Endothelial cell (in vitro differentiated cells): ENCODE measurements at regions not wholly inside any gene's neighbourhood (a gene's known extent, or its start where the extent isn't known, plus 50 kb on each side); places are given as distances from the start of the nearest gene placed in this dataset.
A peak's percentile ranks its signal among the peaks of the same experiment; 100 is the strongest.

Source experiments
- DNase-seq: peaks from one replicate; pipeline ENCODE4 v3.0.0; 2021; ENCODE audit warnings: low spot score
- H3K27ac Mint-ChIP-seq: one replicate; pipeline ENCODE4 v1.8.0; 2021; ENCODE audit warnings: mixed read lengths, inconsistent platforms; ENCODE audit not compliant: unreplicated experiment
- H3K27me3 Mint-ChIP-seq: one replicate; pipeline ENCODE4 v1.8.0; 2021; ENCODE audit warnings: mild to moderate bottlenecking, moderate library complexity, mixed read lengths, inconsistent platforms; ENCODE audit not compliant: unreplicated experiment
- H3K36me3 Mint-ChIP-seq: one replicate; pipeline ENCODE4 v1.8.0; 2021; ENCODE audit warnings: mild to moderate bottlenecking, low read depth, mixed read lengths, inconsistent platforms; ENCODE audit not compliant: unreplicated experiment
- H3K4me1 Mint-ChIP-seq: one replicate; pipeline ENCODE4 v1.8.0; 2021; ENCODE audit warnings: mild to moderate bottlenecking, mixed read lengths, inconsistent platforms; ENCODE audit not compliant: unreplicated experiment
- H3K4me3 Mint-ChIP-seq: one replicate; pipeline ENCODE4 v1.8.0; 2021; ENCODE audit warnings: mild to moderate bottlenecking, mixed read lengths, inconsistent platforms; ENCODE audit not compliant: unreplicated experiment
- H3K9me3 Mint-ChIP-seq: one replicate; pipeline ENCODE4 v1.8.0; 2021; ENCODE audit warnings: mixed read lengths, inconsistent platforms; ENCODE audit not compliant: unreplicated experiment
- TF ChIP-seq, protein P1 (sequence below): fragments of 200-600 bp; sonication (generic); IDR thresholded peaks from one replicate; pipeline ENCODE4 v1.5.0; 2021; ENCODE audit warnings: antibody characterized with exemption; ENCODE audit not compliant: unreplicated experiment

DNA sequence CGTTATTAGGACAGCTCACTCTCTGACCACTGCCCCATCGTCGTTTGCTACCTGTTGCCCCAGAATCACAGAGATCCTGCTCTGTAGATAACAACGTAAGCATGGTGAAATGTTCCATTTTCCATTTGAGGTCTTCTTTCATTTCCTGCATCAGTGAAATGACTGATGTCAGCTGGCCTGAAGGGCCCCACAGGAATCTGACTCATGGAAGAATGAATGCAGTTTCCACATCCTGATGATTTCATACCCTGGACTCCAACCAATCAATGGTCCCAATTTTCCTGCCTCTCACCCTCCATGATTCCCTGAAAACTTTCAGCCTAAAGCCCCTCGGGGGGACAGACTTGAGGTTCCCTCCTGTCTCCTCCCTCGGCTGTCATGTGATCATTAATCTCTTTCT lies 394.4 kb upstream of the CDH4 start:
- no peaks in the 10 kb centered on the region for H3K9me3 Mint-ChIP-seq
- H3K36me3 Mint-ChIP-seq: no peaks in the 10 kb centered on the region
- no peak overlapping the region for H3K4me3 Mint-ChIP-seq
- TF ChIP-seq, protein P1, sequence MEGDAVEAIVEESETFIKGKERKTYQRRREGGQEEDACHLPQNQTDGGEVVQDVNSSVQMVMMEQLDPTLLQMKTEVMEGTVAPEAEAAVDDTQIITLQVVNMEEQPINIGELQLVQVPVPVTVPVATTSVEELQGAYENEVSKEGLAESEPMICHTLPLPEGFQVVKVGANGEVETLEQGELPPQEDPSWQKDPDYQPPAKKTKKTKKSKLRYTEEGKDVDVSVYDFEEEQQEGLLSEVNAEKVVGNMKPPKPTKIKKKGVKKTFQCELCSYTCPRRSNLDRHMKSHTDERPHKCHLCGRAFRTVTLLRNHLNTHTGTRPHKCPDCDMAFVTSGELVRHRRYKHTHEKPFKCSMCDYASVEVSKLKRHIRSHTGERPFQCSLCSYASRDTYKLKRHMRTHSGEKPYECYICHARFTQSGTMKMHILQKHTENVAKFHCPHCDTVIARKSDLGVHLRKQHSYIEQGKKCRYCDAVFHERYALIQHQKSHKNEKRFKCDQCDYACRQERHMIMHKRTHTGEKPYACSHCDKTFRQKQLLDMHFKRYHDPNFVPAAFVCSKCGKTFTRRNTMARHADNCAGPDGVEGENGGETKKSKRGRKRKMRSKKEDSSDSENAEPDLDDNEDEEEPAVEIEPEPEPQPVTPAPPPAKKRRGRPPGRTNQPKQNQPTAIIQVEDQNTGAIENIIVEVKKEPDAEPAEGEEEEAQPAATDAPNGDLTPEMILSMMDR: no peak
- DNase-seq: no peak
- H3K27ac Mint-ChIP-seq: no peak overlapping the region
- H3K27me3 Mint-ChIP-seq: no peaks in the 10 kb centered on the region
- H3K4me1 Mint-ChIP-seq: no peaks in the 10 kb centered on the region

GRCh38 chr20:60862601-60863000 lies 389.5 kb upstream of the CDH4 start:
- Mint-ChIP-seq H3K9me3 (no peaks in the 10 kb centered on the region), H3K36me3 (no peaks in the 10 kb centered on the region), H3K4me3 (no peak overlapping the region), H3K27ac (no peak overlapping the region), H3K4me1 (no peaks in the 10 kb centered on the region), H3K27me3 (no peaks in the 10 kb centered on the region)
- no peak for DNase-seq
- TF ChIP-seq, protein P1: no peak

DNA sequence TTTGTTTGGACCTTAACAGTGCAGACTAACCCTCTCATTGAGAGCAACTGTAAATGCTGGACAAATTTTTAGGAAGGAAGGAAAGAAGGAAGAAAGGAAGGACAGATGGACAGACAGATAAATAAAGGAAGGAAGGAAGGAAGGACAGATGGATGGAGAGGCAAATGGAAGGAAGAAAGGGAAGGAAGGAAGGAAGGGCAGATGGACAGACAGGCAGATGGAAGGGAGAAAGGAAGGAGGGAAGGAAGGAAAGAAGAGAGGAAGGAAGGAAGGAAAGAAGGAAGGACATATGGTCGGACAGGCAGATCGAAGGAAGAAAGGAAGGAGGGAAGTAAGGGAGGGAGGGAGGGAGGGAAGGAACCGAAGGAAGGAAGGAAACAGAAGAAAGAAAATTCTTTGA lies 388.5 kb upstream of the CDH4 start:
- TF ChIP-seq, protein P1: no peak
- H3K27ac Mint-ChIP-seq: no peak overlapping the region
- no peak for DNase-seq
- no peaks in the 10 kb centered on the region for H3K36me3 Mint-ChIP-seq
- H3K4me3 Mint-ChIP-seq: no peak overlapping the region
- H3K4me1 Mint-ChIP-seq: no peaks in the 10 kb centered on the region
- H3K9me3 Mint-ChIP-seq: no peaks in the 10 kb centered on the region
- no peaks in the 10 kb centered on the region for H3K27me3 Mint-ChIP-seq

GRCh38 chr20:60867589-60867988 lies 384.5 kb upstream of the CDH4 start:
- Mint-ChIP-seq H3K27ac (no peak overlapping the region), H3K27me3 (no peaks in the 10 kb centered on the region), H3K9me3 (no peaks in the 10 kb centered on the region), H3K4me1 (no peaks in the 10 kb centered on the region), H3K36me3 (no peaks in the 10 kb centered on the region), H3K4me3 (no peak overlapping the region)
- TF ChIP-seq, protein P1: no peak
- no peak for DNase-seq

- no peak for DNase-seq
- Mint-ChIP-seq H3K36me3 (no peaks in the 10 kb centered on the region), H3K9me3 (no peaks in the 10 kb centered on the region), H3K4me1 (no peaks in the 10 kb centered on the region), H3K27me3 (no peaks in the 10 kb centered on the region), H3K27ac (peak overlapping the region; percentile 17), H3K4me3 (no peak overlapping the region)
- TF ChIP-seq, protein P1: no peak
Measured at GRCh38 chr20:60868316-60868891, 383.7 kb upstream of the CDH4 start.
